ENCODE measurements at regions not wholly inside any gene's neighbourhood (a gene's known extent, or its start where the extent isn't known, plus 50 kb on each side); places are given as distances from the start of the nearest gene placed in this dataset.
"Not testable (repeated sequence)": the region's sequence is repeated elsewhere in the genome, so short reads cannot be mapped to it uniquely, and the experiment has no call there.

- no peak for DNase-seq (ENCODE audit: low read depth in 4 of 4, low spot score in 3 of 4)
Measured at GRCh38 chr1:194860248-194861201, 1674.1 kb upstream of the B3GALT2 start.

GRCh38 chr1:194859481-194860154, 1673.2 kb upstream of the B3GALT2 start:
- not testable (repeated sequence) for DNase-seq (ENCODE audit: low read depth in 4 of 4, low spot score in 3 of 4)

GRCh38 chr1:194858811-194859480, 1672.5 kb upstream of the B3GALT2 start:
- DNase-seq (ENCODE audit: low read depth in 4 of 4, low spot score in 3 of 4) = not testable (repeated sequence)

- DNase-seq (ENCODE audit: low read depth in 4 of 4, low spot score in 3 of 4) = no peak
Measured at GRCh38 chr1:194857413-194857812, 1671.0 kb upstream of the B3GALT2 start.

- DNase-seq (ENCODE audit: low read depth in 4 of 4, low spot score in 3 of 4) = peak in 2 of 4 donors; percentile 5 to 8
Measured at GRCh38 chr1:194848846-194849245, 1662.4 kb upstream of the B3GALT2 start.

GRCh38 chr1:194846488-194846887, 1660.1 kb upstream of the B3GALT2 start:
- no peak for DNase-seq (ENCODE audit: low read depth in 4 of 4, low spot score in 3 of 4)

- DNase-seq (ENCODE audit: low read depth in 4 of 4, low spot score in 3 of 4) = no peak
Measured at GRCh38 chr1:194843077-194843476, 1656.7 kb upstream of the B3GALT2 start.

GRCh38 chr1:194833111-194833510, 1646.7 kb upstream of the B3GALT2 start:
- no peak for DNase-seq (ENCODE audit: low read depth in 4 of 4, low spot score in 3 of 4)

GRCh38 chr1:194831595-194831994, 1645.2 kb upstream of the B3GALT2 start:
- not testable (repeated sequence) for DNase-seq (ENCODE audit: low read depth in 4 of 4, low spot score in 3 of 4)

GRCh38 chr1:194830387-194830786, 1644.0 kb upstream of the B3GALT2 start:
- DNase-seq (ENCODE audit: low read depth in 4 of 4, low spot score in 3 of 4) = no peak

- DNase-seq (ENCODE audit: low read depth in 4 of 4, low spot score in 3 of 4) = no peak
Measured at GRCh38 chr1:194829492-194829891, 1643.1 kb upstream of the B3GALT2 start.

- DNase-seq (ENCODE audit: low read depth in 4 of 4, low spot score in 3 of 4) = no peak
Measured at GRCh38 chr1:194825382-194825781, 1639.0 kb upstream of the B3GALT2 start.

- DNase-seq (ENCODE audit: low read depth in 4 of 4, low spot score in 3 of 4) = no peak
Measured at GRCh38 chr1:194821091-194821490, 1634.7 kb upstream of the B3GALT2 start.

GRCh38 chr1:194818674-194819073, 1632.3 kb upstream of the B3GALT2 start:
- no peak for DNase-seq (ENCODE audit: low read depth in 4 of 4, low spot score in 3 of 4)

- no peak for DNase-seq (ENCODE audit: low read depth in 4 of 4, low spot score in 3 of 4)
Measured at GRCh38 chr1:194816859-194817258, 1630.4 kb upstream of the B3GALT2 start.

- no peak for DNase-seq (ENCODE audit: low read depth in 4 of 4, low spot score in 3 of 4)
Measured at GRCh38 chr1:194813096-194813495, 1626.7 kb upstream of the B3GALT2 start.

GRCh38 chr1:194809665-194810064, 1623.3 kb upstream of the B3GALT2 start:
- DNase-seq (ENCODE audit: low read depth in 4 of 4, low spot score in 3 of 4) = no peak

- DNase-seq (ENCODE audit: low read depth in 4 of 4, low spot score in 3 of 4) = no peak
Measured at GRCh38 chr1:194809215-194809614, 1622.8 kb upstream of the B3GALT2 start.

- DNase-seq (ENCODE audit: low read depth in 4 of 4, low spot score in 3 of 4) = no peak
Measured at GRCh38 chr1:194807530-194808220, 1621.3 kb upstream of the B3GALT2 start.

GRCh38 chr1:194802572-194802971, 1616.2 kb upstream of the B3GALT2 start:
- no peak for DNase-seq (ENCODE audit: low read depth in 4 of 4, low spot score in 3 of 4)
